ENCODE measurements at regions not wholly inside any gene's neighbourhood (a gene's known extent, or its start where the extent isn't known, plus 50 kb on each side); places are given as distances from the start of the nearest gene placed in this dataset.

GRCh38 chr9:11663913-11664312, 1029.3 kb upstream of the TYRP1 start:
- TF ChIP-seq, protein P1, sequence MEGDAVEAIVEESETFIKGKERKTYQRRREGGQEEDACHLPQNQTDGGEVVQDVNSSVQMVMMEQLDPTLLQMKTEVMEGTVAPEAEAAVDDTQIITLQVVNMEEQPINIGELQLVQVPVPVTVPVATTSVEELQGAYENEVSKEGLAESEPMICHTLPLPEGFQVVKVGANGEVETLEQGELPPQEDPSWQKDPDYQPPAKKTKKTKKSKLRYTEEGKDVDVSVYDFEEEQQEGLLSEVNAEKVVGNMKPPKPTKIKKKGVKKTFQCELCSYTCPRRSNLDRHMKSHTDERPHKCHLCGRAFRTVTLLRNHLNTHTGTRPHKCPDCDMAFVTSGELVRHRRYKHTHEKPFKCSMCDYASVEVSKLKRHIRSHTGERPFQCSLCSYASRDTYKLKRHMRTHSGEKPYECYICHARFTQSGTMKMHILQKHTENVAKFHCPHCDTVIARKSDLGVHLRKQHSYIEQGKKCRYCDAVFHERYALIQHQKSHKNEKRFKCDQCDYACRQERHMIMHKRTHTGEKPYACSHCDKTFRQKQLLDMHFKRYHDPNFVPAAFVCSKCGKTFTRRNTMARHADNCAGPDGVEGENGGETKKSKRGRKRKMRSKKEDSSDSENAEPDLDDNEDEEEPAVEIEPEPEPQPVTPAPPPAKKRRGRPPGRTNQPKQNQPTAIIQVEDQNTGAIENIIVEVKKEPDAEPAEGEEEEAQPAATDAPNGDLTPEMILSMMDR (IDR thresholded peaks at IDR 0.05): no peak
- TF ChIP-seq POLR2A (IDR thresholded peaks at IDR 0.05): no peak

Measured in vagina (tissue), 2 donors.